HEK293 (cell line): ENCODE measurements at regions not wholly inside any gene's neighbourhood (a gene's known extent, or its start where the extent isn't known, plus 50 kb on each side); places are given as distances from the start of the nearest gene placed in this dataset.

ENCODE experiments used
- CTCF ChIA-PET: fragments of 350-600 bp; formaldehyde crosslinking; extraction: SDS; loops from one replicate; lab custom pipeline; 2021; ENCODE audit warnings: antibody characterized with exemption; lab: Yijun Ruan, JAX
- POLR2A ChIA-PET: fragments of 300-600 bp; formaldehyde crosslinking; extraction: SDS; loops from one replicate; lab custom pipeline; 2020; ENCODE audit warnings: antibody characterized with exemption, inconsistent platforms; lab: Yijun Ruan, JAX
- H3K27ac ChIP-seq: fragments of 200-500 bp; sonication (Bioruptor generic); 2 replicates; pipeline ENCODE4 v1.5.1; 2014; ENCODE audit warnings: low read depth, low read length, control low read depth, inconsistent platforms; ENCODE audit errors: extremely low read depth
- H3K36me3 ChIP-seq, 2 experiments: fragments of 200-500 bp in 1 of 2; sonication (Bioruptor generic) in 1 of 2; 1 replicate in 1 of 2; 2 replicates in 1 of 2; pipeline ENCODE4 v1.5.1; 2014 to 2017; ENCODE audit warnings: inconsistent platforms in 2 of 2, low read length in 2 of 2; ENCODE audit not compliant: control insufficient read depth in 2 of 2, insufficient read depth in 1 of 2
- H3K4me1 ChIP-seq: fragments of 200-500 bp; sonication (Bioruptor generic); 2 replicates; pipeline ENCODE4 v1.5.1; 2014; ENCODE audit warnings: mild to moderate bottlenecking, low read length, inconsistent platforms; ENCODE audit not compliant: control insufficient read depth, insufficient read depth
- H3K4me3 ChIP-seq: 2 replicates; pipeline ENCODE4 v1.5.1; 2011; ENCODE audit warnings: low read depth, mild to moderate bottlenecking, control low read depth, low read length, moderate library complexity
- H3K9me3 ChIP-seq: fragments of 200-500 bp; sonication (Bioruptor generic); 2 replicates; pipeline ENCODE4 v1.5.1; 2014; ENCODE audit warnings: low read depth, low read length, inconsistent platforms; ENCODE audit not compliant: control insufficient read depth, insufficient read depth
- BCL11B ChIP-seq: fragments of 450-650 bp; formaldehyde crosslinking; IDR thresholded peaks from 2 replicates; pipeline ENCODE4 v1.5.1; 2016; ENCODE audit warnings: low read depth, missing biosample characterization, missing genetic modification characterization
- IKZF3 ChIP-seq: fragments of 450-650 bp; IDR thresholded peaks from 2 replicates; pipeline ENCODE4 v1.5.0; 2018; ENCODE audit warnings: missing biosample characterization, mild to moderate bottlenecking, missing genetic modification characterization, moderate library complexity
- KLF7 ChIP-seq: fragments of 450-650 bp; formaldehyde crosslinking; IDR thresholded peaks from 2 replicates; pipeline ENCODE4 v1.5.1; 2016; ENCODE audit warnings: missing biosample characterization, missing genetic modification characterization, borderline replicate concordance
- SP3 ChIP-seq: fragments of 450-650 bp; formaldehyde crosslinking; IDR thresholded peaks from 2 replicates; pipeline ENCODE4 v1.5.1; 2016; ENCODE audit warnings: missing biosample characterization, missing genetic modification characterization
- ZBTB44 ChIP-seq: fragments of 450-650 bp; IDR thresholded peaks from 2 replicates; pipeline ENCODE4 v1.5.1; 2018; ENCODE audit warnings: missing biosample characterization, mild to moderate bottlenecking, missing genetic modification characterization
- ZBTB49 ChIP-seq: fragments of 450-650 bp; formaldehyde crosslinking; IDR thresholded peaks from 2 replicates; pipeline ENCODE4 v1.5.1; 2016; ENCODE audit warnings: missing biosample characterization, missing genetic modification characterization, low read depth
- ZFP3 ChIP-seq: fragments of 450-650 bp; formaldehyde crosslinking; IDR thresholded peaks from 2 replicates; pipeline ENCODE4 v1.5.1; 2016; ENCODE audit warnings: low read depth, missing biosample characterization, missing genetic modification characterization
- ZNF133 ChIP-seq: fragments of 450-650 bp; formaldehyde crosslinking; IDR thresholded peaks from 2 replicates; pipeline ENCODE4 v1.5.1; 2016; ENCODE audit warnings: missing biosample characterization, missing genetic modification characterization
- ZNF155 ChIP-seq: fragments of 450-650 bp; formaldehyde crosslinking; IDR thresholded peaks from 2 replicates; pipeline ENCODE4 v1.5.1; 2016; ENCODE audit warnings: missing biosample characterization, missing genetic modification characterization
- ZNF19 ChIP-seq: fragments of 450-650 bp; formaldehyde crosslinking; IDR thresholded peaks from 2 replicates; pipeline ENCODE4; 2016; ENCODE audit warnings: missing biosample characterization, missing genetic modification characterization, low read depth
- ZNF362 ChIP-seq: fragments of 450-650 bp; formaldehyde crosslinking; IDR thresholded peaks from 2 replicates; pipeline ENCODE4 v1.5.1; 2016; ENCODE audit warnings: missing biosample characterization, missing genetic modification characterization
- ZNF37A ChIP-seq: fragments of 450-650 bp; IDR thresholded peaks from 2 replicates; pipeline ENCODE4 v1.5.1; 2018; ENCODE audit warnings: missing biosample characterization, missing genetic modification characterization
- ZNF394 ChIP-seq: fragments of 450-650 bp; formaldehyde crosslinking; IDR thresholded peaks from 2 replicates; pipeline ENCODE4 v1.5.1; 2016; ENCODE audit warnings: missing biosample characterization, missing genetic modification characterization, mild to moderate bottlenecking, moderate library complexity, borderline replicate concordance
- ZNF555 ChIP-seq: fragments of 450-650 bp; formaldehyde crosslinking; conservative IDR thresholded peaks from 2 replicates; pipeline ENCODE4 v1.5.1; 2017; ENCODE audit warnings: missing biosample characterization, mild to moderate bottlenecking, missing genetic modification characterization, inconsistent platforms
- ZNF639 ChIP-seq: fragments of 450-650 bp; formaldehyde crosslinking; IDR thresholded peaks from 2 replicates; pipeline ENCODE4 v1.5.1; 2016; ENCODE audit warnings: missing biosample characterization, missing genetic modification characterization
- ZNF645 ChIP-seq: fragments of 450-650 bp; formaldehyde crosslinking; IDR thresholded peaks from 2 replicates; pipeline ENCODE4; 2016; ENCODE audit warnings: missing biosample characterization, missing genetic modification characterization
- ZNF660 ChIP-seq: fragments of 450-650 bp; IDR thresholded peaks from 2 replicates; pipeline ENCODE4 v1.5.1; 2018; ENCODE audit warnings: missing biosample characterization, mild to moderate bottlenecking, missing genetic modification characterization
- ZNF830 ChIP-seq: fragments of 450-650 bp; IDR thresholded peaks from 2 replicates; pipeline ENCODE4 v1.5.0; 2018; ENCODE audit warnings: missing biosample characterization, missing genetic modification characterization, low read depth, mild to moderate bottlenecking, moderate library complexity

GRCh38 chr12:24446287-24446686 is 496.8 kb upstream of the SOX5 start:
- Histone ChIP-seq H3K36me3 (no peaks in the 10 kb centered on the region), H3K9me3 (no peaks in the 10 kb centered on the region), H3K4me3 (no peak overlapping the region), H3K4me1 (no peaks in the 10 kb centered on the region), H3K27ac (no peak overlapping the region)
- ChIA-PET POLR2A (interaction anchor here (1.2 kb wide), 1 partner anchor 32 kb away, joined by 3 read pairs; no protein-coding TSS in a partner anchor), CTCF (interaction anchor here (0.6 to 1.6 kb wide), 4 partner anchors 32 to 740 kb away, joined by 3 read pairs; no protein-coding TSS in a partner anchor)
- TF ChIP-seq ZBTB49 (tag by site-specific recombination) (no peak), KLF7 (tag by site-specific recombination) (no peak), IKZF3 (no peak), ZNF394 (tag by site-specific recombination) (no peak), ZNF660 (tag by site-specific recombination) (no peak), SP3 (tag by site-specific recombination) (no peak), ZNF555 (no peak), ZNF155 (no peak), ZNF830 (tag by site-specific recombination) (no peak), ZBTB44 (tag by site-specific recombination) (no peak), ZFP3 (tag by site-specific recombination) (no peak), ZNF19 (tag by site-specific recombination) (no peak), ZNF645 (tag by site-specific recombination) (no peak)

GRCh38 chr12:24444634-24445033 is 495.2 kb upstream of the SOX5 start:
- no peaks in the 10 kb centered on the region for H3K9me3 ChIP-seq
- no peak for TF ChIP-seq ZNF133
- no peak for TF ChIP-seq BCL11B (tag by site-specific recombination)
- TF ChIP-seq ZNF639, result no peak
- TF ChIP-seq ZNF19 (tag by site-specific recombination), result no peak
- no peak for TF ChIP-seq ZNF37A (tag by site-specific recombination)
- TF ChIP-seq ZNF362 (tag by site-specific recombination), result no peak
- TF ChIP-seq, all 188 proteins: peak for 0
- no peaks in the 10 kb centered on the region for H3K4me1 ChIP-seq
- ChIA-PET POLR2A (no interaction called here), CTCF (interaction anchor here (0.7 to 1.3 kb wide), 4 partner anchors 9 to 48 kb away, joined by 3 to 6 read pairs (median 4); no protein-coding TSS in a partner anchor)
- no peak overlapping the region for H3K27ac ChIP-seq
- no peaks in the 10 kb centered on the region for H3K36me3 ChIP-seq
- no peak overlapping the region for H3K4me3 ChIP-seq
